B cell (primary cell): ENCODE measurements at regions not wholly inside any gene's neighbourhood (a gene's known extent, or its start where the extent isn't known, plus 50 kb on each side); places are given as distances from the start of the nearest gene placed in this dataset.

ENCODE experiments used
- EZH2 ChIP-seq: IDR thresholded peaks from 2 replicates; pipeline ENCODE4 v1.6.1; 2012; ENCODE audit warnings: borderline replicate concordance, low read depth, mild to moderate bottlenecking, moderate library complexity, low read length; ENCODE audit not compliant: insufficient read depth, poor library complexity, severe bottlenecking
- TF ChIP-seq, protein P1 (sequence below): fragments of 200-600 bp; IDR thresholded peaks from one replicate; pipeline ENCODE4 v1.8.0; 2022; ENCODE audit warnings: antibody characterized with exemption, mild to moderate bottlenecking

DNA sequence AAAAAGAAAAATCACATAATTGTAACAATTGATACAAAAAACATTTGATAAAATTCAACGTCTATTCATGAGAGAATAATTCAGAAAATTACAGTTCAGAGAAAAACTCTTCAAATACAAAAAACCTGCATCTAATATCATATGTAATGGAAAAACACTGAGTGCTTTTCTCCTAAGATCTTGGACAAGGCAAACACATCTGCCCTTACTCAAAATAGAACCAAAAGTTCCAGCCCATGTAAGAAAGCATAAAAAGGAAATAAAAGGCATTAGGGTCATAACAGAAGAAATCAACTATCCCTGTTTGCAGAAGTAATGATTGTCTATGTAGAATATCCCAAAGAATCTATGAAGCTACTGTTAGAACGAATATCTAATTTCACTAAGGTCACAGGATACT lies 721.4 kb downstream of the RFPL4B start:
- TF ChIP-seq, protein P1, sequence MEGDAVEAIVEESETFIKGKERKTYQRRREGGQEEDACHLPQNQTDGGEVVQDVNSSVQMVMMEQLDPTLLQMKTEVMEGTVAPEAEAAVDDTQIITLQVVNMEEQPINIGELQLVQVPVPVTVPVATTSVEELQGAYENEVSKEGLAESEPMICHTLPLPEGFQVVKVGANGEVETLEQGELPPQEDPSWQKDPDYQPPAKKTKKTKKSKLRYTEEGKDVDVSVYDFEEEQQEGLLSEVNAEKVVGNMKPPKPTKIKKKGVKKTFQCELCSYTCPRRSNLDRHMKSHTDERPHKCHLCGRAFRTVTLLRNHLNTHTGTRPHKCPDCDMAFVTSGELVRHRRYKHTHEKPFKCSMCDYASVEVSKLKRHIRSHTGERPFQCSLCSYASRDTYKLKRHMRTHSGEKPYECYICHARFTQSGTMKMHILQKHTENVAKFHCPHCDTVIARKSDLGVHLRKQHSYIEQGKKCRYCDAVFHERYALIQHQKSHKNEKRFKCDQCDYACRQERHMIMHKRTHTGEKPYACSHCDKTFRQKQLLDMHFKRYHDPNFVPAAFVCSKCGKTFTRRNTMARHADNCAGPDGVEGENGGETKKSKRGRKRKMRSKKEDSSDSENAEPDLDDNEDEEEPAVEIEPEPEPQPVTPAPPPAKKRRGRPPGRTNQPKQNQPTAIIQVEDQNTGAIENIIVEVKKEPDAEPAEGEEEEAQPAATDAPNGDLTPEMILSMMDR, result no peak
- TF ChIP-seq EZH2, result no peak
